Heart right ventricle (tissue), 16 donors: ENCODE measurements at regions not wholly inside any gene's neighbourhood (a gene's known extent, or its start where the extent isn't known, plus 50 kb on each side); places are given as distances from the start of the nearest gene placed in this dataset.

Source experiments
- ATAC-seq, 8 donors: fragments of 200-7000 bp; cut with Tn5 transposase; one replicate each; pipeline ENCODE4 v1.9.1; 2020; ENCODE audit warnings: mild to moderate bottlenecking in 8 of 8, moderate library complexity in 8 of 8, moderate number of reproducible peaks in 1 of 8
- DNase-seq, 2 donors: peaks; one replicate each; pipeline ENCODE4 v3.0.0-alpha.2; 2020
- H3K27ac ChIP-seq, 10 donors: fragments of 200-600 bp; sonication (generic) in 2 of 10; one replicate each; pipeline versions ENCODE4 v1.5.0 to v1.8.0; 2020 to 2022; ENCODE audit warnings: mild to moderate bottlenecking in 3 of 10
- H3K27me3 ChIP-seq, 7 donors: fragments of 200-600 bp; one replicate each; pipeline ENCODE4 v1.8.0; 2021 to 2022; ENCODE audit warnings: mild to moderate bottlenecking in 2 of 7
- H3K36me3 ChIP-seq, 9 donors: fragments of 200-600 bp; sonication (generic) in 1 of 9; one replicate each; pipeline versions ENCODE4 v1.5.0 to v1.8.0; 2020 to 2022; ENCODE audit warnings: mild to moderate bottlenecking in 2 of 9
- H3K4me1 ChIP-seq, 9 donors: fragments of 200-600 bp; sonication (generic) in 1 of 9; one replicate each; pipeline versions ENCODE4 v1.5.0 to v1.8.0; 2020 to 2022; ENCODE audit warnings: mild to moderate bottlenecking in 4 of 9
- H3K4me3 ChIP-seq, 10 donors: fragments of 200-600 bp; sonication (generic) in 2 of 10; one replicate each; pipeline versions ENCODE4 v1.5.0 to v1.8.0; 2020 to 2022; ENCODE audit warnings: mild to moderate bottlenecking in 7 of 10, moderate library complexity in 2 of 10
- H3K9me3 ChIP-seq, 11 donors: fragments of 200-600 bp in 10 of 11; sonication (generic) in 2 of 11; one replicate each; pipeline versions ENCODE4 v1.5.0 to v1.8.0; 2013 to 2022; ENCODE audit warnings: mild to moderate bottlenecking in 2 of 11, control low read depth in 1 of 11, moderate library complexity in 1 of 11
- CTCF ChIP-seq, 9 donors: fragments of 200-600 bp; sonication (generic) in 2 of 9; IDR thresholded peaks; one replicate each; pipeline versions ENCODE4 v1.5.0 to v1.8.0; 2021 to 2022; ENCODE audit warnings: antibody characterized with exemption in 9 of 9, mild to moderate bottlenecking in 5 of 9, moderate library complexity in 1 of 9
- WGBS, 2 donors: extraction: QIAGEN DNeasy Blood & Tissue Kit; methylation state at CpG; one replicate each; pipeline ENCODE4 v1.1.7; 2013; ENCODE audit warnings: inconsistent platforms in 1 of 2; 5-methylcytosine and 5-hydroxymethylcytosine counted together
- intact Hi-C, 10 donors: fragments of 100-400 bp; cut with DNase I; formaldehyde crosslinking; loops; one replicate each; pipeline versions ENCODE4 v1.11.1 to v1.14.2; 2022
- donor health status: Arrhythmogenic right ventricular cardiomyopathy.
- donor health status: ischemic (EF 13 %, LVEDD 7.1; RV severe dilation, severe dysfunction).
- donor health status: healthy with polysubstance abuse.
- donor health status: DM: no; HTN: yes; CAD: no.
- donor health status: DM: no; HTN: no; CAD: no.
- donor health status: ischemic (EF 25% LVEDD 6.9; RV normal size, moderate dysfunction).
- donor health status: ischemic (EF 25% LVEDD 5.7; RV mildly dilated, moderate dysfunction).
- donor health status: healthy.
- donor health status: DM: yes; HTN: yes; CAD: no.
- donor health status: Ischemic cardiomyopathy.
- donor health status: ischemic (EF 35%, LVEDD 5.7; RV mildly dilated, moderate dysfunction).
- donor health status: nonischemic (EF 11% LVEDD 7.7; RV severe dilation, severe dysfunction).
- donor health status: DM: yes; HTN: yes; CAD: no.
- donor health status: PGD.
- donor health status: ischemic (EF 29% LVEDD 5.4; RV normal size, mild dysfunction).
- donor health status: nonischemic (EF 23%, LVEDD 6.1; RV moderate dilation, normal function).

GRCh38 chr20:48333707-48334106, 494.1 kb downstream of the PREX1 start:
- no peaks in the 10 kb centered on the region for H3K36me3 ChIP-seq
- no peak overlapping the region for H3K4me3 ChIP-seq
- WGBS, 2 donors, result 60 to 67% methylated on average over 4 of the region's 4 CpGs
- no peaks in the 10 kb centered on the region for H3K9me3 ChIP-seq
- no peak overlapping the region for H3K27ac ChIP-seq
- H3K27me3 ChIP-seq, result peaks cover 0 to 6% (median 0%) of the 10 kb centered on the region in 7 donors
- TF ChIP-seq CTCF (IDR thresholded peaks at IDR 0.05), result no peak
- H3K4me1 ChIP-seq, result peaks cover 0 to 8% (median 0%) of the 10 kb centered on the region in 9 donors
- ATAC-seq (no peak), DNase-seq (no peak)
- intact Hi-C loops, result no loop called here

- WGBS, 2 donors, result 57 to 58% methylated on average over 3 of the region's 3 CpGs
- Histone ChIP-seq H3K9me3 (no peaks in the 10 kb centered on the region), H3K4me1 (peaks cover 0 to 8% (median 0%) of the 10 kb centered on the region in 9 donors), H3K36me3 (no peaks in the 10 kb centered on the region), H3K27me3 (peaks cover 0 to 6% (median 0%) of the 10 kb centered on the region in 7 donors), H3K27ac (no peak overlapping the region), H3K4me3 (no peak overlapping the region)
- TF ChIP-seq CTCF (IDR thresholded peaks at IDR 0.05), result no peak
- ATAC-seq (no peak), DNase-seq (no peak)
- intact Hi-C loops, result no loop called here
Measured at GRCh38 chr20:48332555-48332954, 495.2 kb downstream of the PREX1 start.

- ATAC-seq (no peak), DNase-seq (no peak)
- H3K27me3 ChIP-seq, result peaks cover 0 to 6% (median 0%) of the 10 kb centered on the region in 7 donors
- no peak for TF ChIP-seq CTCF (IDR thresholded peaks at IDR 0.05)
- H3K4me3 ChIP-seq, result no peak overlapping the region
- intact Hi-C loops, result no loop called here
- H3K9me3 ChIP-seq, result no peaks in the 10 kb centered on the region
- H3K36me3 ChIP-seq, result no peaks in the 10 kb centered on the region
- H3K4me1 ChIP-seq, result peaks cover 0 to 17% (median 7%) of the 10 kb centered on the region in 9 donors
- H3K27ac ChIP-seq, result no peak overlapping the region
- WGBS, 2 donors, result 90 to 93% methylated on average over 1 of the region's 1 CpG
Measured at GRCh38 chr20:48331518-48332286, 496.1 kb downstream of the PREX1 start.

GRCh38 chr20:48329676-48330664, 497.8 kb downstream of the PREX1 start:
- Histone ChIP-seq H3K9me3 (no peaks in the 10 kb centered on the region), H3K36me3 (no peaks in the 10 kb centered on the region), H3K27me3 (peaks cover 0 to 6% (median 0%) of the 10 kb centered on the region in 7 donors), H3K4me1 (peaks cover 0 to 24% (median 12%) of the 10 kb centered on the region in 9 donors), H3K4me3 (no peak overlapping the region), H3K27ac (no peak overlapping the region)
- intact Hi-C loops, result loop anchor here in 1 of 10 donors (5.0 kb wide), 1 partner anchor 258 kb away; no protein-coding TSS in a partner anchor
- DNase-seq (no peak), ATAC-seq (peak in 4 of 8 donors; percentile 24 to 55 (median 41))
- WGBS, 2 donors, result 71 to 83% methylated on average over 8 of the region's 8 CpGs
- TF ChIP-seq CTCF (IDR thresholded peaks at IDR 0.05), result peak in 8 of 9 donors; percentile 12 to 53 (median 36)
